Smooth muscle cell (in vitro differentiated cells): ENCODE measurements at regions not wholly inside any gene's neighbourhood (a gene's known extent, or its start where the extent isn't known, plus 50 kb on each side); places are given as distances from the start of the nearest gene placed in this dataset.

Experiments used
- DNase-seq: peaks from one replicate; lab custom pipeline; 2025; ENCODE audit not compliant: unreplicated experiment; lab: John Stamatoyannopoulos, UW
- H2AFZ ChIP-seq: fragments of 200-600 bp; sonication (generic); 2 replicates; pipeline ENCODE4 v1.6.0; 2016; ENCODE audit warnings: antibody characterized with exemption, low read depth, mild to moderate bottlenecking
- H3F3A ChIP-seq: fragments of 200-600 bp; sonication (generic); 2 replicates; pipeline ENCODE4 v1.6.0; 2017; ENCODE audit warnings: antibody characterized with exemption, low read depth
- H3K27ac ChIP-seq: fragments of 200-600 bp; sonication (generic); 2 replicates; pipeline ENCODE4 v1.5.1; 2016; ENCODE audit warnings: low read depth, mild to moderate bottlenecking
- H3K27me3 ChIP-seq: fragments of 200-600 bp; sonication (generic); 2 replicates; pipeline ENCODE4 v1.6.1; 2016; ENCODE audit warnings: low read depth, mild to moderate bottlenecking
- H3K36me3 ChIP-seq: fragments of 200-600 bp; sonication (generic); 2 replicates; pipeline ENCODE4 v1.5.1; 2016; ENCODE audit warnings: low read depth
- H3K4me1 ChIP-seq: fragments of 200-600 bp; sonication (generic); 2 replicates; pipeline ENCODE4 v1.5.1; 2016; ENCODE audit warnings: low read depth
- H3K4me2 ChIP-seq: fragments of 200-600 bp; sonication (generic); 2 replicates; pipeline ENCODE4 v1.6.0; 2016; ENCODE audit warnings: mild to moderate bottlenecking
- H3K4me3 ChIP-seq: fragments of 200-600 bp; sonication (generic); 2 replicates; pipeline ENCODE4 v1.5.1; 2016; ENCODE audit warnings: mild to moderate bottlenecking
- H3K79me2 ChIP-seq: fragments of 200-600 bp; sonication (generic); 2 replicates; pipeline ENCODE4 v1.6.0; 2016; ENCODE audit warnings: low read depth, mild to moderate bottlenecking
- H3K9ac ChIP-seq: fragments of 200-600 bp; sonication (generic); 2 replicates; pipeline ENCODE4 v1.6.0; 2016; ENCODE audit warnings: low read depth
- H3K9me3 ChIP-seq: fragments of 200-600 bp; sonication (generic); replicated peaks from 2 replicates; pipeline ENCODE4 v1.5.1; 2016; ENCODE audit warnings: low read depth
- H4K20me1 ChIP-seq: fragments of 200-600 bp; sonication (generic); 2 replicates; pipeline ENCODE4 v1.6.0; 2016; ENCODE audit warnings: low read depth
- CTCF ChIP-seq: fragments of 200-600 bp; sonication (generic); IDR thresholded peaks from 2 replicates; pipeline ENCODE4 v1.5.1; 2017; ENCODE audit warnings: borderline replicate concordance, mild to moderate bottlenecking, antibody characterized with exemption; ENCODE audit not compliant: insufficient read depth, poor library complexity, severe bottlenecking
- WGBS: methylation state at CpG from one replicate; pipeline ENCODE4 v1.1.7; 2016; ENCODE audit warnings: low lambda C conversion rate; 5-methylcytosine and 5-hydroxymethylcytosine counted together

GRCh38 chr20:39611901-39612300, 649.8 kb downstream of the DHX35 start:
- Histone ChIP-seq H3K9ac (no peak overlapping the region), H3K27ac (no peak overlapping the region), H3K4me1 (no peaks in the 10 kb centered on the region), H3K4me2 (no peak overlapping the region), H3K36me3 (no peaks in the 10 kb centered on the region), H4K20me1 (no peaks in the 10 kb centered on the region), H3F3A (no peaks in the 10 kb centered on the region), H3K4me3 (no peak overlapping the region), H3K27me3 (no peaks in the 10 kb centered on the region), H3K9me3 (no peaks in the 10 kb centered on the region), H3K79me2 (no peaks in the 10 kb centered on the region), H2AFZ (no peak overlapping the region)
- DNase-seq = no peak
- TF ChIP-seq CTCF = no peak
- WGBS = 75% methylated on average over 3 of the region's 3 CpGs

GRCh38 chr20:39607141-39607540, 645.0 kb downstream of the DHX35 start:
- peak overlapping the region; percentile 5 for H3K27ac ChIP-seq
- H4K20me1 ChIP-seq = no peaks in the 10 kb centered on the region
- 17% methylated on average over 1 of the region's 1 CpG for WGBS
- H3K36me3 ChIP-seq = no peaks in the 10 kb centered on the region
- H3K27me3 ChIP-seq = no peaks in the 10 kb centered on the region
- no peaks in the 10 kb centered on the region for H3K9me3 ChIP-seq
- H3K4me2 ChIP-seq = no peak overlapping the region
- no peak overlapping the region for H3K4me3 ChIP-seq
- H3F3A ChIP-seq = no peaks in the 10 kb centered on the region
- no peak overlapping the region for H3K9ac ChIP-seq
- H3K79me2 ChIP-seq = no peaks in the 10 kb centered on the region
- H2AFZ ChIP-seq = no peak overlapping the region
- H3K4me1 ChIP-seq = no peaks in the 10 kb centered on the region
- no peak for DNase-seq
- TF ChIP-seq CTCF = no peak

GRCh38 chr20:39605908-39606307, 643.8 kb downstream of the DHX35 start:
- Histone ChIP-seq H3F3A (no peaks in the 10 kb centered on the region), H2AFZ (no peak overlapping the region), H3K27ac (no peak overlapping the region), H3K27me3 (no peaks in the 10 kb centered on the region), H3K4me1 (no peaks in the 10 kb centered on the region), H3K4me3 (no peak overlapping the region), H3K9me3 (no peaks in the 10 kb centered on the region), H3K9ac (no peak overlapping the region), H3K79me2 (no peaks in the 10 kb centered on the region), H3K36me3 (no peaks in the 10 kb centered on the region), H4K20me1 (no peaks in the 10 kb centered on the region), H3K4me2 (no peak overlapping the region)
- TF ChIP-seq CTCF = no peak
- WGBS = 94% methylated on average over 3 of the region's 3 CpGs
- no peak for DNase-seq

GRCh38 chr20:39605361-39605760, 643.2 kb downstream of the DHX35 start:
- Histone ChIP-seq H3K4me3 (no peak overlapping the region), H3K9me3 (no peaks in the 10 kb centered on the region), H3K79me2 (no peaks in the 10 kb centered on the region), H3K36me3 (no peaks in the 10 kb centered on the region), H3F3A (no peaks in the 10 kb centered on the region), H2AFZ (no peak overlapping the region), H3K27ac (no peak overlapping the region), H3K4me2 (no peak overlapping the region), H4K20me1 (no peaks in the 10 kb centered on the region), H3K9ac (no peak overlapping the region), H3K4me1 (no peaks in the 10 kb centered on the region), H3K27me3 (no peaks in the 10 kb centered on the region)
- 99% methylated on average over 2 of the region's 2 CpGs for WGBS
- DNase-seq = no peak
- TF ChIP-seq CTCF = no peak
